ENCODE measurements at regions not wholly inside any gene's neighbourhood (a gene's known extent, or its start where the extent isn't known, plus 50 kb on each side); places are given as distances from the start of the nearest gene placed in this dataset.
"Not testable (repeated sequence)": the region's sequence is repeated elsewhere in the genome, so short reads cannot be mapped to it uniquely, and the experiment has no call there.

DNA sequence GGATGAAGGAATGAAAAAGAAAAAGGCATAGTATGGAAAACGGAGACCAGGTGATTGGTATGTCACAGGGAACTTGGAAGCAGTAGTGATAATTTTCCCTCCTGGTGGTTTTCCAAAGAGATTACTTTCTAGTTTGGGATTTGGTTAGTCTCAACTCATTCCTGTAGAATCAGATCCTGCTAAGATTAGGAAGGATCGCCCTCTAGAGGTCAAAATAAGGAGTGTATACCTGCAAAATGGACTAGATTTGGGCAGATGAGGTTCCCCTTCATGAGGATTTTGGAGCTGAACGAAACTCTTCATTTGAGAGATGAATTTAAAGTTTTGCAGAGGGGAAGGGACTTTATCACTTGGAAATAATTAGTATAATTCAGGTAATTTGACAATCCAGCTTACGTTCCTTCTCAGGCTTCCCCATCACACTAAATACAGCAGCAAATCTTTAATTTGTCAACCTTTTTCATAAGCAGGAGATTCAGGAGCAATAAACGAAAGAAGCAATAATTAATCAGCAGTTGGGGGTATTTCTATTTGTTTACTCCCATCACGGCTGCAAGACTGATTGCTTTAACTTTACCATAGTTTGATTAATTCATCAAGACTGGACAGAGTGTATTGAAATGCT is 65.2 kb downstream of the CCDC195 start:
- peak; percentile 13 to 29 for DNase-seq (ENCODE audit: low read depth in 2 of 2)

DNA sequence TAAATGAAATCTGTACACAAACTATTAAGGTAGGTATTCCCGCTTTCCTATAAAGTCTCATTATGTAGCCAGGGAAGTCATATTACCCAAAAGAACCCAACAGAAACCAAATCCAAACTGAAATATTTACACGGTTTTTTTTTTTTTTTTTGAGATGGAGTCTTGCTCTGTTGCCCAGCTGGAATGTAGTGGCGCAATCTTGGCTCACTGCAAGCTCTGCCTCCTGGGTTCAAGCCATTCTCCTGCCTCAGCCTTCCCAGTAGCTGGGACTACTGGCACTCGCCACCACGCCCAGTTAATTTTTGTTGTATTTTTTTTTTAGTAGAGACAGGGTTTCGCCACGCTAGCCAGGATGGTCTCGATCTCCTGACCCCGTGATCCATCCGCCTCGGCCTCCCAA is 62.5 kb upstream of the CUL3 start:
- DNase-seq (ENCODE audit: low read depth in 2 of 2), result not testable (repeated sequence)

DNA sequence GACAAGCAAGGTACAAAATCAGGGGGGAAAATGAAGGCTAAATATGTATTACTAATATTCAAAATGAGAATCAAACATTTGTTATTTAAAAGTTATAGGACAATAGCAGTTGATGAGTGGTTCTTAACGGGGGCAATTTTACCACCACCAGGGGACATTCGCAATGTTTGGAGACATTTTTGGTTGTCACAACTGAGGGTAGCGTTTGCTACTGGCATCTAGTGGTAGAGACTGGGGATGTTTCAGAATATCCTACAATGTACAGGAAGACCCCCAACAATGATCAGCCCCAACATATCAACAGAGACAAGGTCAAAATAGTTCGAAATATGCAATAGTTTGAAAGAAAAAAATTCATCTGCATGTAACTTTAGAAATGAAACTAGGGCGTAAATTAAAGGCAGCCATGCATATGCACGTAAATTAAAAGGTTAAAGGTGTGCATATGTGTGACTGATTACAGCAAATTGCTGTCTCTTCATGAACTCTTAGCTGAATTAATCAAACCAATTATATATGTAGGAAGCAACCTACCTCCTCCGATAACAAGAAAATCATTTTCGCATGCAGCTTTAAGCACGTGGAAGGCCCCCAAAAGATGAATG is 61.2 kb upstream of the CUL3 start:
- no peak for DNase-seq (ENCODE audit: low read depth in 2 of 2)

DNA sequence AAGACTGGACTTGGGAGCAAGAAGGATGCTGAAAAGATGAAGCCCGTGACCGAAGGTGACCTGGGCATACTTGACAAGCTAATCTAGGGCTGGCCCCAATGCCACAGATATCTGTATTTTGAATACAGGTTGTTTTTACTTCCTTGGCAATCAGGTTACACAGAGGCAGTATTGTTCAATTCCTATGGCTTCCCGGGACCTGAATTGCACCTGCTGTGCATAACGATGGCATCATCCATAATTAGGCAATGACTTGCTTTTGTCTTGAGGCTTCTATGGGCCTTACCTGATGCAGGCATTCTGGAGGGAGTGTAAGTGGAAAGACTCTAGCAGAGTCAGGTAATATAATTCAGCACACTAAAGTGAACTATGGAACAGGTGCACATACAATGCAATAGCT is 60.6 kb upstream of the CUL3 start:
- no peak for DNase-seq (ENCODE audit: low read depth in 2 of 2)

DNA sequence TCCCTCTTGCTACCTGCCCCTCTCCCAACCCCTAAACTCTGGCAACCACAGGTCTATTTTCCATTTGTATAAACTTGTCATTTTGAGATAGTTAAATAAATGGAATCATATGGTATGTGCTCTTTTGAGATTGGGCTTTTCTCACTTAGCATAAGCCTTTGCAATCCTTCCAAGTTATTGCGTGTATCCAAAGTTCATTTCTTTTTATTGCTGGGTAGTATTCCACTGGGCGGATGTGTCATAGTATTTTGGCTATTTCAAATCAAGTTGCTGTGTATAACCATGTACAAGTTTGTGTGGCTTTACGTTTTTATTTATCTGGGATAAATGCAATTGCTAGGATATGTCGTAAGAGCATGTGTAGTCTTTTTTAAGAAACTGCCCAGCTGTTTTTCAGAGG is 55.5 kb upstream of the CUL3 start:
- no peak for DNase-seq (ENCODE audit: low read depth in 2 of 2)

DNA sequence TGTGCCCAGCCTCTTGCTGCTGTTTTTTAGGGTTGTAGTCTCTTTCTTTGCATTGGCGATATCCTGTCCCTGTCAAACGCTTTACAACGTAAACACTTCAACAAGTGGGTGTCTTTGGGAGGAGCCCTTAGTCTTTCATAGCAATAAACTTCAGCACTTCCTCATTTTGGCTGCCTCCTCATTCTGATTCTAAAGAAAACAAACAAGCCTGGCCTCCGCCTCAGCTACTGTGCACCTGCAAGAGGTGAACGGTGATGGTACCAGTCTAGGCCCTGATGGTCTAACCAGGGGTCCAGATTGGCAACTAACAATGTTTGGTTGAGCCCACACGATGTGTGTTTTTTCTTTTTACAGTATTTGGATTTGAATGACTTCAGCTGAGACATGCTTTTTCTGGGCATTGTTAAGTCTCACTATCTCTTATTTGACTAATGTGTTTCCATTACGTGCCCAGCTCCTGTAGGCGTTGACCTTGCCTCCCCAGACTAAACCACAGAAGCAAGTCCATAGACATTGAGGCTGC is 53.2 kb upstream of the CUL3 start:
- no peak for DNase-seq (ENCODE audit: low read depth in 2 of 2)

Measured in fibroblast of skin of left biceps (primary cell).